Peyer's patch (tissue), 4 donors: ENCODE measurements at regions not wholly inside any gene's neighbourhood (a gene's known extent, or its start where the extent isn't known, plus 50 kb on each side); places are given as distances from the start of the nearest gene placed in this dataset.
A peak's percentile ranks its signal among the peaks of the same experiment; 100 is the strongest.
"Not testable (repeated sequence)": the region's sequence is repeated elsewhere in the genome, so short reads cannot be mapped to it uniquely, and the experiment has no call there.

ENCODE experiments used
- POLR2A ChIP-seq, 2 donors: fragments of 450-650 bp; IDR thresholded peaks; one replicate each; pipeline ENCODE4 v1.5.1; 2017; ENCODE audit warnings: antibody characterized with exemption in 2 of 2, mild to moderate bottlenecking in 2 of 2, moderate library complexity in 2 of 2
- TF ChIP-seq, protein P1 (sequence below), 6 experiments: fragments of 450-650 bp in 4 of 6; fragments of 200-600 bp in 2 of 6; sonication (generic) in 1 of 6; IDR thresholded peaks; one replicate each; pipeline ENCODE4 v1.5.1; 2017 to 2019; ENCODE audit warnings: antibody characterized with exemption in 6 of 6, mild to moderate bottlenecking in 3 of 6, moderate library complexity in 1 of 6

DNA sequence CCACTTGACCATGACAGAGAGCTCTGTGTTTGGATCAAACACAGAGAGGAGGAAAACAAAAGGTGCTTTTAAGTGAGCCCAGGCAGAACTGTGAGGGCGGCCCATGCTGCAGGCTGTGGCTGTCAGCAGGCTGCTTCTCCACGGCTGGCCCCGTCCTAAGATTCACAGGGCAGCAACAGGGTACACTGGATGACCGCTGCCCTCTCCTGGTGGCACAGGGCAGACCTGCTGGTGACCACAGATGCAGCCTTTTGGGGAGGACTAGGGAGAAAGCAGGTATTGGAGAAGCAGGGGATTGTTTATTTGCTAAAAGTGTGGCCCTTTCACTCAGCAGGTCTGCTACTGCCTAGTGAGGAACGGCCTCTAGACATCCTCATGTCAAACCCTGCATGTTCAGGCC is 183.7 kb downstream of the ADRA2C start:
- not testable (repeated sequence) for TF ChIP-seq POLR2A (IDR thresholded peaks at IDR 0.05)
- TF ChIP-seq, protein P1, sequence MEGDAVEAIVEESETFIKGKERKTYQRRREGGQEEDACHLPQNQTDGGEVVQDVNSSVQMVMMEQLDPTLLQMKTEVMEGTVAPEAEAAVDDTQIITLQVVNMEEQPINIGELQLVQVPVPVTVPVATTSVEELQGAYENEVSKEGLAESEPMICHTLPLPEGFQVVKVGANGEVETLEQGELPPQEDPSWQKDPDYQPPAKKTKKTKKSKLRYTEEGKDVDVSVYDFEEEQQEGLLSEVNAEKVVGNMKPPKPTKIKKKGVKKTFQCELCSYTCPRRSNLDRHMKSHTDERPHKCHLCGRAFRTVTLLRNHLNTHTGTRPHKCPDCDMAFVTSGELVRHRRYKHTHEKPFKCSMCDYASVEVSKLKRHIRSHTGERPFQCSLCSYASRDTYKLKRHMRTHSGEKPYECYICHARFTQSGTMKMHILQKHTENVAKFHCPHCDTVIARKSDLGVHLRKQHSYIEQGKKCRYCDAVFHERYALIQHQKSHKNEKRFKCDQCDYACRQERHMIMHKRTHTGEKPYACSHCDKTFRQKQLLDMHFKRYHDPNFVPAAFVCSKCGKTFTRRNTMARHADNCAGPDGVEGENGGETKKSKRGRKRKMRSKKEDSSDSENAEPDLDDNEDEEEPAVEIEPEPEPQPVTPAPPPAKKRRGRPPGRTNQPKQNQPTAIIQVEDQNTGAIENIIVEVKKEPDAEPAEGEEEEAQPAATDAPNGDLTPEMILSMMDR (IDR thresholded peaks at IDR 0.05): peak in 4 of 6 experiments; percentile 14 to 40 (median 28)
